ENCODE measurements at regions not wholly inside any gene's neighbourhood (a gene's known extent, or its start where the extent isn't known, plus 50 kb on each side); places are given as distances from the start of the nearest gene placed in this dataset.

GRCh38 chr12:75705749-75706711 is 194.6 kb upstream of the KRR1 start (continued):
- TF ChIP-seq, protein P1, sequence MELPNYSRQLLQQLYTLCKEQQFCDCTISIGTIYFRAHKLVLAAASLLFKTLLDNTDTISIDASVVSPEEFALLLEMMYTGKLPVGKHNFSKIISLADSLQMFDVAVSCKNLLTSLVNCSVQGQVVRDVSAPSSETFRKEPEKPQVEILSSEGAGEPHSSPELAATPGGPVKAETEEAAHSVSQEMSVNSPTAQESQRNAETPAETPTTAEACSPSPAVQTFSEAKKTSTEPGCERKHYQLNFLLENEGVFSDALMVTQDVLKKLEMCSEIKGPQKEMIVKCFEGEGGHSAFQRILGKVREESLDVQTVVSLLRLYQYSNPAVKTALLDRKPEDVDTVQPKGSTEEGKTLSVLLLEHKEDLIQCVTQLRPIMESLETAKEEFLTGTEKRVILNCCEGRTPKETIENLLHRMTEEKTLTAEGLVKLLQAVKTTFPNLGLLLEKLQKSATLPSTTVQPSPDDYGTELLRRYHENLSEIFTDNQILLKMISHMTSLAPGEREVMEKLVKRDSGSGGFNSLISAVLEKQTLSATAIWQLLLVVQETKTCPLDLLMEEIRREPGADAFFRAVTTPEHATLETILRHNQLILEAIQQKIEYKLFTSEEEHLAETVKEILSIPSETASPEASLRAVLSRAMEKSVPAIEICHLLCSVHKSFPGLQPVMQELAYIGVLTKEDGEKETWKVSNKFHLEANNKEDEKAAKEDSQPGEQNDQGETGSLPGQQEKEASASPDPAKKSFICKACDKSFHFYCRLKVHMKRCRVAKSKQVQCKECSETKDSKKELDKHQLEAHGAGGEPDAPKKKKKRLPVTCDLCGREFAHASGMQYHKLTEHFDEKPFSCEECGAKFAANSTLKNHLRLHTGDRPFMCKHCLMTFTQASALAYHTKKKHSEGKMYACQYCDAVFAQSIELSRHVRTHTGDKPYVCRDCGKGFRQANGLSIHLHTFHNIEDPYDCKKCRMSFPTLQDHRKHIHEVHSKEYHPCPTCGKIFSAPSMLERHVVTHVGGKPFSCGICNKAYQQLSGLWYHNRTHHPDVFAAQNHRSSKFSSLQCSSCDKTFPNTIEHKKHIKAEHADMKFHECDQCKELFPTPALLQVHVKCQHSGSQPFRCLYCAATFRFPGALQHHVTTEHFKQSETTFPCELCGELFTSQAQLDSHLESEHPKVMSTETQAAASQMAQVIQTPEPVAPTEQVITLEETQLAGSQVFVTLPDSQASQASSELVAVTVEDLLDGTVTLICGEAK (IDR thresholded peaks at IDR 0.05), result no peak
- TF ChIP-seq, protein P1 (CRISPR knock-in tag; IDR thresholded peaks at IDR 0.05), result no peak
- no peak for TF ChIP-seq NEUROD1 (IDR thresholded peaks at IDR 0.05; ENCODE audit: borderline replicate concordance, low read depth, low read length, partially characterized antibody)
- no peak for TF ChIP-seq NR2C2 (CRISPR knock-in tag; IDR thresholded peaks at IDR 0.05)
- peak; percentile 58 for TF ChIP-seq NR2C2 (tag; IDR thresholded peaks at IDR 0.05)
- TF ChIP-seq NRF1 (conservative IDR thresholded peaks at IDR 0.05 in 1 of 2, IDR thresholded peaks at IDR 0.05 in 1 of 2), result no peak
- TF ChIP-seq FUS (optimal IDR thresholded peaks at IDR 0.05; ENCODE audit: low read depth, low read length), result no peak
- peak; percentile 30; the same call in 1 of the 2 replicates for TF ChIP-seq EHMT2 (IDR thresholded peaks at IDR 0.05)
- TF ChIP-seq, protein P2, sequence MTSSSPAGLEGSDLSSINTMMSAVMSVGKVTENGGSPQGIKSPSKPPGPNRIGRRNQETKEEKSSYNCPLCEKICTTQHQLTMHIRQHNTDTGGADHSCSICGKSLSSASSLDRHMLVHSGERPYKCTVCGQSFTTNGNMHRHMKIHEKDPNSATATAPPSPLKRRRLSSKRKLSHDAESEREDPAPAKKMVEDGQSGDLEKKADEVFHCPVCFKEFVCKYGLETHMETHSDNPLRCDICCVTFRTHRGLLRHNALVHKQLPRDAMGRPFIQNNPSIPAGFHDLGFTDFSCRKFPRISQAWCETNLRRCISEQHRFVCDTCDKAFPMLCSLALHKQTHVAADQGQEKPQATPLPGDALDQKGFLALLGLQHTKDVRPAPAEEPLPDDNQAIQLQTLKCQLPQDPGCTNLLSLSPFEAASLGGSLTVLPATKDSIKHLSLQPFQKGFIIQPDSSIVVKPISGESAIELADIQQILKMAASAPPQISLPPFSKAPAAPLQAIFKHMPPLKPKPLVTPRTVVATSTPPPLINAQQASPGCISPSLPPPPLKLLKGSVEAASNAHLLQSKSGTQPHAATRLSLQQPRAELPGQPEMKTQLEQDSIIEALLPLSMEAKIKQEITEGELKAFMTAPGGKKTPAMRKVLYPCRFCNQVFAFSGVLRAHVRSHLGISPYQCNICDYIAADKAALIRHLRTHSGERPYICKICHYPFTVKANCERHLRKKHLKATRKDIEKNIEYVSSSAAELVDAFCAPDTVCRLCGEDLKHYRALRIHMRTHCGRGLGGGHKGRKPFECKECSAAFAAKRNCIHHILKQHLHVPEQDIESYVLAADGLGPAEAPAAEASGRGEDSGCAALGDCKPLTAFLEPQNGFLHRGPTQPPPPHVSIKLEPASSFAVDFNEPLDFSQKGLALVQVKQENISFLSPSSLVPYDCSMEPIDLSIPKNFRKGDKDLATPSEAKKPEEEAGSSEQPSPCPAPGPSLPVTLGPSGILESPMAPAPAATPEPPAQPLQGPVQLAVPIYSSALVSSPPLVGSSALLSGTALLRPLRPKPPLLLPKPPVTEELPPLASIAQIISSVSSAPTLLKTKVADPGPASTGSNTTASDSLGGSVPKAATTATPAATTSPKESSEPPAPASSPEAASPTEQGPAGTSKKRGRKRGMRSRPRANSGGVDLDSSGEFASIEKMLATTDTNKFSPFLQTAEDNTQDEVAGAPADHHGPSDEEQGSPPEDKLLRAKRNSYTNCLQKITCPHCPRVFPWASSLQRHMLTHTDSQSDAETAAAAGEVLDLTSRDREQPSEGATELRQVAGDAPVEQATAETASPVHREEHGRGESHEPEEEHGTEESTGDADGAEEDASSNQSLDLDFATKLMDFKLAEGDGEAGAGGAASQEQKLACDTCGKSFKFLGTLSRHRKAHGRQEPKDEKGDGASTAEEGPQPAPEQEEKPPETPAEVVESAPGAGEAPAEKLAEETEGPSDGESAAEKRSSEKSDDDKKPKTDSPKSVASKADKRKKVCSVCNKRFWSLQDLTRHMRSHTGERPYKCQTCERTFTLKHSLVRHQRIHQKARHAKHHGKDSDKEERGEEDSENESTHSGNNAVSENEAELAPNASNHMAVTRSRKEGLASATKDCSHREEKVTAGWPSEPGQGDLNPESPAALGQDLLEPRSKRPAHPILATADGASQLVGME (CRISPR knock-in tag; IDR thresholded peaks at IDR 0.05), result no peak
- no peak for TF ChIP-seq ZNF354B (CRISPR knock-in tag; IDR thresholded peaks at IDR 0.05)
- TF ChIP-seq STAT5B (CRISPR knock-in tag; IDR thresholded peaks at IDR 0.05), result no peak
